PC-9 (cell line): ENCODE measurements at regions not wholly inside any gene's neighbourhood (a gene's known extent, or its start where the extent isn't known, plus 50 kb on each side); places are given as distances from the start of the nearest gene placed in this dataset.

Experiments used
- BruUV-seq: library from RNA; stranded (reverse); fragments of 400-500 nt; replicated peaks from 2 replicates; lab custom pipeline; 2021; lab: Mats Ljungman, UMichigan
- CTCF ChIA-PET: fragments of 300-600 bp; sonication (Branson Sonifier 250); formaldehyde crosslinking; loops from one replicate; lab custom pipeline; 2022; ENCODE audit warnings: antibody characterized with exemption; lab: Charles Lee
- POLR2A ChIA-PET: fragments of 300-600 bp; sonication (Branson Sonifier 250); formaldehyde crosslinking; loops from one replicate; lab custom pipeline; 2022; ENCODE audit warnings: antibody characterized with exemption; ENCODE audit not compliant: unreplicated experiment; lab: Charles Lee
- DNase-seq, 2 experiments: peaks; one replicate each; pipeline versions ENCODE4 v3.0.0 to v3.0.0-alpha.2; 2015 to 2022; ENCODE audit warnings: mixed read lengths in 1 of 2
- H2AFZ ChIP-seq: fragments of 200-600 bp; sonication (generic); 2 replicates; pipeline ENCODE4 v1.8.1; 2017; ENCODE audit warnings: antibody characterized with exemption
- H3F3A ChIP-seq: fragments of 200-600 bp; sonication (generic); 2 replicates; pipeline ENCODE4 v1.8.1; 2017; ENCODE audit warnings: antibody characterized with exemption, mild to moderate bottlenecking, low read depth; ENCODE audit not compliant: insufficient read depth
- H3K27ac ChIP-seq: fragments of 200-600 bp; sonication (generic); 2 replicates; pipeline ENCODE4 v1.6.1; 2016; ENCODE audit warnings: mixed run types
- H3K27me3 ChIP-seq: fragments of 200-600 bp; sonication (generic); 2 replicates; pipeline ENCODE4 v1.6.1; 2016; ENCODE audit warnings: low read depth, mixed run types; ENCODE audit not compliant: insufficient read depth
- H3K36me3 ChIP-seq: fragments of 200-600 bp; sonication (generic); 2 replicates; pipeline ENCODE4 v1.6.1; 2016; ENCODE audit warnings: low read depth, mixed run types
- H3K4me1 ChIP-seq: fragments of 200-600 bp; sonication (generic); replicated peaks from 2 replicates; pipeline ENCODE4 v1.6.1; 2016; ENCODE audit warnings: mixed run types; ENCODE audit not compliant: insufficient read depth
- H3K4me2 ChIP-seq: fragments of 200-600 bp; sonication (generic); 2 replicates; pipeline ENCODE4 v1.6.1; 2017; ENCODE audit warnings: mixed run types
- H3K4me3 ChIP-seq: fragments of 200-600 bp; sonication (generic); 2 replicates; pipeline ENCODE4 v1.6.1; 2016; ENCODE audit warnings: mixed run types
- H3K79me2 ChIP-seq: fragments of 200-600 bp; sonication (generic); 2 replicates; pipeline ENCODE4 v1.6.1; 2017; ENCODE audit warnings: low read depth, mixed run types
- H3K9me2 ChIP-seq: fragments of 200-600 bp; sonication (generic); 2 replicates; pipeline ENCODE4 v1.8.1; 2017; ENCODE audit warnings: mild to moderate bottlenecking; ENCODE audit not compliant: insufficient read depth
- H3K9me3 ChIP-seq: fragments of 200-600 bp; sonication (generic); 2 replicates; pipeline ENCODE4 v1.8.1; 2016; ENCODE audit warnings: low read depth; ENCODE audit not compliant: insufficient read depth
- H4K20me1 ChIP-seq: fragments of 200-600 bp; sonication (generic); 2 replicates; pipeline ENCODE4 v1.8.1; 2017; ENCODE audit not compliant: insufficient read depth
- CTCF ChIP-seq: fragments of 200-600 bp; sonication (generic); conservative IDR thresholded peaks from 2 replicates; pipeline ENCODE4 v1.6.1; 2017; ENCODE audit warnings: mixed run types, antibody characterized with exemption, mild to moderate bottlenecking, moderate library complexity
- EZH2 ChIP-seq: fragments of 200-600 bp; sonication (generic); IDR thresholded peaks from 2 replicates; pipeline ENCODE4 v1.8.0; 2017; ENCODE audit warnings: antibody characterized with exemption, low read depth
- intact Hi-C: fragments of 100-400 bp; cut with micrococcal nuclease; formaldehyde crosslinking; loops from one replicate; pipeline ENCODE4 v1.10.0; 2022; ENCODE audit not compliant: unreplicated experiment

GRCh38 chr3:102887431-102887830 lies 452.6 kb downstream of the ZPLD1 start:
- H3K27me3 ChIP-seq: no peaks in the 10 kb centered on the region
- ChIA-PET CTCF (no interaction called here), POLR2A (no interaction called here)
- intact Hi-C loops: no loop called here
- H3K36me3 ChIP-seq: no peaks in the 10 kb centered on the region
- H4K20me1 ChIP-seq: no peaks in the 10 kb centered on the region
- H3K4me1 ChIP-seq: no peaks in the 10 kb centered on the region
- no peak for TF ChIP-seq CTCF
- no peak for TF ChIP-seq EZH2
- H3F3A ChIP-seq: no peaks in the 10 kb centered on the region
- no TSS peak for BruUV-seq
- H3K9me3 ChIP-seq: no peaks in the 10 kb centered on the region
- H3K9me2 ChIP-seq: no peaks in the 10 kb centered on the region
- H3K79me2 ChIP-seq: no peaks in the 10 kb centered on the region
- H2AFZ ChIP-seq: no peak overlapping the region
- no peak overlapping the region for H3K4me3 ChIP-seq
- no peak for DNase-seq
- H3K27ac ChIP-seq: no peak overlapping the region
- no peak overlapping the region for H3K4me2 ChIP-seq

- Histone ChIP-seq H3K27ac (no peak overlapping the region), H3K79me2 (no peaks in the 10 kb centered on the region), H3K4me3 (no peak overlapping the region), H3K9me2 (no peaks in the 10 kb centered on the region), H3K4me2 (no peak overlapping the region), H3K27me3 (no peaks in the 10 kb centered on the region), H4K20me1 (0 out of 2 replicates have a peak, but pooled peaks cover 2% of the 10 kb centered on the region), H2AFZ (no peak overlapping the region), H3F3A (no peaks in the 10 kb centered on the region), H3K9me3 (no peaks in the 10 kb centered on the region), H3K36me3 (no peaks in the 10 kb centered on the region), H3K4me1 (no peaks in the 10 kb centered on the region)
- no peak for DNase-seq
- ChIA-PET POLR2A (no interaction called here), CTCF (no interaction called here)
- intact Hi-C loops: no loop called here
- BruUV-seq: no TSS peak
- TF ChIP-seq EZH2: no peak
- no peak for TF ChIP-seq CTCF
Observed at GRCh38 chr3:102896851-102897621, 462.2 kb downstream of the ZPLD1 start.

GRCh38 chr3:102904629-102905028 lies 469.8 kb downstream of the ZPLD1 start:
- Histone ChIP-seq H3K9me2 (0 out of 2 replicates have a peak, but pooled peaks cover 5% of the 10 kb centered on the region), H4K20me1 (no peaks in the 10 kb centered on the region), H3K4me1 (no peaks in the 10 kb centered on the region), H3K4me2 (no peak overlapping the region), H3K36me3 (no peaks in the 10 kb centered on the region), H3K9me3 (no peaks in the 10 kb centered on the region), H2AFZ (no peak overlapping the region), H3K27me3 (no peaks in the 10 kb centered on the region), H3F3A (no peaks in the 10 kb centered on the region), H3K4me3 (no peak overlapping the region), H3K79me2 (no peaks in the 10 kb centered on the region), H3K27ac (no peak overlapping the region)
- ChIA-PET POLR2A (no interaction called here), CTCF (no interaction called here)
- BruUV-seq: no TSS peak
- intact Hi-C loops: no loop called here
- no peak for DNase-seq
- TF ChIP-seq EZH2: no peak
- TF ChIP-seq CTCF: no peak
